ENCODE measurements at regions not wholly inside any gene's neighbourhood (a gene's known extent, or its start where the extent isn't known, plus 50 kb on each side); places are given as distances from the start of the nearest gene placed in this dataset.

- Mint-ChIP-seq H3K27ac (no peak overlapping the region), H3K36me3 (no peaks in the 10 kb centered on the region), H3K27me3 (no peaks in the 10 kb centered on the region), H3K4me1 (no peaks in the 10 kb centered on the region), H3K9me3 (peaks cover 0 to 6% (median 1%) of the 10 kb centered on the region in 7 donors), H3K4me3 (no peak overlapping the region)
- Histone ChIP-seq H3K36me3 (ENCODE audit: control insufficient read depth, insufficient read depth, low read length) (no peaks in the 10 kb centered on the region), H3K27me3 (ENCODE audit: control insufficient read depth, insufficient read depth, low read length) (no peaks in the 10 kb centered on the region), H3K4me1 (ENCODE audit: control insufficient read depth, insufficient read depth, low read length, poor library complexity, severe bottlenecking) (no peaks in the 10 kb centered on the region), H3K4me3 (ENCODE audit: low read depth, low read length) (no peak overlapping the region), H3K27ac (ENCODE audit: insufficient read depth, low read length, poor library complexity, severe bottlenecking) (no peak overlapping the region), H3K9me3 (ENCODE audit: control insufficient read depth in 2 of 2, low read length in 2 of 2) (no peaks in the 10 kb centered on the region)
- ATAC-seq (ENCODE audit: low read depth in 2 of 2) (no peak), DNase-seq (no peak)
Observed at GRCh38 chr6:95830859-95831557, 184.8 kb upstream of the FUT9 start.

DNA sequence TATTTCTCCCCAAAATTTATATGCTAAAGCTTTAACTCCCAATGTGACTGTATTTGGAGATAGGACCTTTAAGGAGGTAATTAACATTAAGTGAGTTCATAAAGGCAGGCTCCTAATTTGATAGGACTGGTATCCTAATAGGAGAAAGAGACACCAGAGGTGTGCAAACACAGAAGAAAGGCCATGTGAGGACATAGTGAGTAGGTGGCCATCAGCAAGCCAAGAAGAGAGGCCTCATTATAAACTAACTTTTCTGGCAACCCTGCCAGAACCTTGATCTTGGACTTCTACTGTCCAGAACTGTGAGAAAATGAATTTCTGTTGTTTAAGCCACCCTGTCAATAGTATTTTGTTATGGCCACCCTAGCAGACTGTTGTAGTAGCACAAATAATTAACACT, 177.9 kb upstream of the FUT9 start:
- peaks cover 5% of the 10 kb centered on the region for H3K27me3 Mint-ChIP-seq
- no peak for ATAC-seq (ENCODE audit: low read depth in 2 of 2)
- peaks cover 0 to 5% (median 0%) of the 10 kb centered on the region in 7 donors for H3K9me3 Mint-ChIP-seq

DNA sequence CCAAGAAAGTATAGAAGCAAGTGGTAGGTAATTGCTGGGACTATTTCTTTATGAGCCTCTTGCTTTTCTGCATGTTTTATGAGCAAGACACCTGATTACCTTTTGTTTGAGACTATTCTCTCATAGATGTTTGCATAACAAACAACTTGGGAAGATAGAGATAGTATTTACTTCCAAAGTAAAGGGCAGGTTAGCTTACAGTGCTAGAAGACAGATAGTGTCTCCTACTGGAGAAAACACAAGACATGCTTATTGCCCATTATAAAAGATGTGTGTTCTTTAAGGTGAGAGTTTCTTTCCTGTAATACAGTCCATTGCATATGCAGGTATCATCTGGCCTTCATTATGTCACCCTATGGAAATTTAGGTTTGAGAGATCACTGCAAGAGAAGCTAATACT, 174.2 kb upstream of the FUT9 start:
- H3K27me3 Mint-ChIP-seq: peaks cover 8% of the 10 kb centered on the region
- ATAC-seq (ENCODE audit: low read depth in 2 of 2) (no peak), DNase-seq (no peak)

More for the DNA sequence above, 177.9 kb upstream of the FUT9 start:
- DNase-seq: no peak
- no peaks in the 10 kb centered on the region for H3K9me3 ChIP-seq (ENCODE audit: control insufficient read depth in 2 of 2, low read length in 2 of 2)
- H3K4me1 ChIP-seq (ENCODE audit: control insufficient read depth, insufficient read depth, low read length, poor library complexity, severe bottlenecking): no peaks in the 10 kb centered on the region
- no peak overlapping the region for H3K4me3 ChIP-seq (ENCODE audit: low read depth, low read length)
- H3K4me1 Mint-ChIP-seq: no peaks in the 10 kb centered on the region
- H3K36me3 Mint-ChIP-seq: no peaks in the 10 kb centered on the region
- H3K27ac ChIP-seq (ENCODE audit: insufficient read depth, low read length, poor library complexity, severe bottlenecking): no peak overlapping the region
- no peak overlapping the region for H3K4me3 Mint-ChIP-seq
- H3K36me3 ChIP-seq (ENCODE audit: control insufficient read depth, insufficient read depth, low read length): no peaks in the 10 kb centered on the region
- H3K27ac Mint-ChIP-seq: no peak overlapping the region
- H3K27me3 ChIP-seq (ENCODE audit: control insufficient read depth, insufficient read depth, low read length): no peaks in the 10 kb centered on the region

DNA sequence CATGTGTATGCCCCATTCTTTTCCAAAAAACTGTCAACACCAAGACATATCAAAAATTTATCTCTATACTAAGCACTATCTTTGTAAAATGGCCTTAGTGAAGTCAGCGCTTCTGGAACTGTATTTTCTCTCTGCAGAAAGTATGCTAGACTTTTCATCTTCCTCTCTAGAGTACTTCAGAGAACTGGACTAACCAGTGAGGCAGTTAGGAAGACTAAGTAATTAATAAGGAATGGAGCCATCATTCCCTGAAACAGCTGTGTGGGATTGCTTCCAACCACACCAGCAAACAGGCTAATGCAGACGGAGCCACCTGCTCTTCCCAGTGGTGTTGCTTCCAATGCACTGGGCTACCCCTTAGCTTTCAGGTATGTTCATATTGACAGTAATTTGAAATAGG, 169.1 kb upstream of the FUT9 start:
- no peak overlapping the region for H3K27ac ChIP-seq (ENCODE audit: insufficient read depth, low read length, poor library complexity, severe bottlenecking)
- peaks cover 0 to 1% (median 0%) of the 10 kb centered on the region in 7 donors for H3K9me3 Mint-ChIP-seq
- H3K27me3 ChIP-seq (ENCODE audit: control insufficient read depth, insufficient read depth, low read length): no peaks in the 10 kb centered on the region
- no peak for DNase-seq
- peaks cover 4% of the 10 kb centered on the region for H3K27me3 Mint-ChIP-seq
- no peak overlapping the region for H3K4me3 Mint-ChIP-seq
- no peaks in the 10 kb centered on the region for H3K36me3 ChIP-seq (ENCODE audit: control insufficient read depth, insufficient read depth, low read length)
- H3K4me3 ChIP-seq (ENCODE audit: low read depth, low read length): no peak overlapping the region
- no peaks in the 10 kb centered on the region for H3K4me1 ChIP-seq (ENCODE audit: control insufficient read depth, insufficient read depth, low read length, poor library complexity, severe bottlenecking)
- H3K4me1 Mint-ChIP-seq: no peaks in the 10 kb centered on the region
- H3K27ac Mint-ChIP-seq: no peak overlapping the region
- H3K36me3 Mint-ChIP-seq: no peaks in the 10 kb centered on the region
- H3K9me3 ChIP-seq (ENCODE audit: control insufficient read depth in 2 of 2, low read length in 2 of 2): no peaks in the 10 kb centered on the region
- ATAC-seq (ENCODE audit: low read depth in 2 of 2): no peak

More for the DNA sequence above, 174.2 kb upstream of the FUT9 start:
- H3K27me3 ChIP-seq (ENCODE audit: control insufficient read depth, insufficient read depth, low read length): no peaks in the 10 kb centered on the region
- Mint-ChIP-seq H3K4me1 (no peaks in the 10 kb centered on the region), H3K27ac (no peak overlapping the region), H3K4me3 (no peak overlapping the region), H3K36me3 (no peaks in the 10 kb centered on the region), H3K9me3 (peaks cover 0 to 1% (median 0%) of the 10 kb centered on the region in 7 donors)
- H3K4me3 ChIP-seq (ENCODE audit: low read depth, low read length): no peak overlapping the region
- no peak overlapping the region for H3K27ac ChIP-seq (ENCODE audit: insufficient read depth, low read length, poor library complexity, severe bottlenecking)
- no peaks in the 10 kb centered on the region for H3K4me1 ChIP-seq (ENCODE audit: control insufficient read depth, insufficient read depth, low read length, poor library complexity, severe bottlenecking)
- H3K9me3 ChIP-seq (ENCODE audit: control insufficient read depth in 2 of 2, low read length in 2 of 2): no peaks in the 10 kb centered on the region
- no peaks in the 10 kb centered on the region for H3K36me3 ChIP-seq (ENCODE audit: control insufficient read depth, insufficient read depth, low read length)

DNA sequence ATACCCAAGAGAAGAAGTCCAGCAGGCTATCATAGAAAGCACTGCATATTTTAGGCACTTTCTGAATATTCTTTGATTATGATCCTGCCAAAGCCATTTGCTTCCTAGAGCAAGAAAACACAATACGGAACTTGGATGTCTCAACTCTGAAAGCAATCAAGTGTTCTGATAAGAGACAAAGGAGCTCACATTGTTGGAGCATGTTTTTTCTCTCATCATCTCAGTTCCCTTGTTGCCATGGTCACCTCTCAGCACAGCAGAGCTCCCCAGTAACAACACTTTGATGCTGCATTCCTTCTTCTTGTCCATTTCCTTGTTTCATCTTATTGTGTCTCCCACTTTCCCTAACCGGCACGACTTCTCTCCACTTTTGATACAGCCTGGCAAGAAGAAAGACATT, 168.7 kb upstream of the FUT9 start:
- Histone ChIP-seq H3K27me3 (ENCODE audit: control insufficient read depth, insufficient read depth, low read length) (no peaks in the 10 kb centered on the region), H3K36me3 (ENCODE audit: control insufficient read depth, insufficient read depth, low read length) (no peaks in the 10 kb centered on the region), H3K4me1 (ENCODE audit: control insufficient read depth, insufficient read depth, low read length, poor library complexity, severe bottlenecking) (no peaks in the 10 kb centered on the region), H3K4me3 (ENCODE audit: low read depth, low read length) (no peak overlapping the region), H3K9me3 (ENCODE audit: control insufficient read depth in 2 of 2, low read length in 2 of 2) (no peaks in the 10 kb centered on the region), H3K27ac (ENCODE audit: insufficient read depth, low read length, poor library complexity, severe bottlenecking) (no peak overlapping the region)
- no peak overlapping the region for H3K4me3 Mint-ChIP-seq
- peaks cover 4% of the 10 kb centered on the region for H3K27me3 Mint-ChIP-seq
- ATAC-seq (ENCODE audit: low read depth in 2 of 2) (no peak), DNase-seq (no peak)
- H3K27ac Mint-ChIP-seq: no peak overlapping the region
- H3K9me3 Mint-ChIP-seq: peaks cover 0 to 1% (median 0%) of the 10 kb centered on the region in 7 donors
- H3K36me3 Mint-ChIP-seq: no peaks in the 10 kb centered on the region
- H3K4me1 Mint-ChIP-seq: no peaks in the 10 kb centered on the region

DNA sequence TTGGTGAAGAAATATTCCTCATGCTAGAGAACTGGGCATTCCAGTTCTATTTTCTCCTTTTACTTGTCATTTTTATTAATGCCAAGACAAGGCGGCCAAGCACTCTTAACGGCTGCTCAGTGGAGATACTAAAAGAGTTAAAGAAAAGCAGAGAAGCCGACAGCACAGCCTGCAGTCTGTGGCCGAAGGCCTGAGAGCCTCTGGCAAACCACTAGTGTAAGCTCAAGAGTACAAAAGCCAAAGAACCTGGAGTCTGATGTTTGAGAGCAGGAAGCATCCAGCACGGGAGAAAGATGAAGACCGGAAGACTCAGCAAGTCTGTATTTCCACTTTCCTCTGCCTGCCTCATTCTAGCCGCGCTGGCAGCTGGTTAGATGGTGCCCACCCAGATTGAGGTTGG, 167.1 kb upstream of the FUT9 start:
- no peak for DNase-seq
- Histone ChIP-seq H3K27ac (ENCODE audit: insufficient read depth, low read length, poor library complexity, severe bottlenecking) (no peak overlapping the region), H3K9me3 (ENCODE audit: control insufficient read depth in 2 of 2, low read length in 2 of 2) (no peaks in the 10 kb centered on the region), H3K36me3 (ENCODE audit: control insufficient read depth, insufficient read depth, low read length) (no peaks in the 10 kb centered on the region), H3K27me3 (ENCODE audit: control insufficient read depth, insufficient read depth, low read length) (no peaks in the 10 kb centered on the region), H3K4me1 (ENCODE audit: control insufficient read depth, insufficient read depth, low read length, poor library complexity, severe bottlenecking) (no peaks in the 10 kb centered on the region), H3K4me3 (ENCODE audit: low read depth, low read length) (no peak overlapping the region)
- Mint-ChIP-seq H3K27ac (no peak overlapping the region), H3K4me3 (no peak overlapping the region), H3K9me3 (peaks cover 0 to 1% (median 0%) of the 10 kb centered on the region in 7 donors), H3K4me1 (no peaks in the 10 kb centered on the region), H3K36me3 (no peaks in the 10 kb centered on the region), H3K27me3 (peaks cover under 1% of the 10 kb centered on the region)
- ATAC-seq (ENCODE audit: low read depth in 2 of 2): no peak

DNA sequence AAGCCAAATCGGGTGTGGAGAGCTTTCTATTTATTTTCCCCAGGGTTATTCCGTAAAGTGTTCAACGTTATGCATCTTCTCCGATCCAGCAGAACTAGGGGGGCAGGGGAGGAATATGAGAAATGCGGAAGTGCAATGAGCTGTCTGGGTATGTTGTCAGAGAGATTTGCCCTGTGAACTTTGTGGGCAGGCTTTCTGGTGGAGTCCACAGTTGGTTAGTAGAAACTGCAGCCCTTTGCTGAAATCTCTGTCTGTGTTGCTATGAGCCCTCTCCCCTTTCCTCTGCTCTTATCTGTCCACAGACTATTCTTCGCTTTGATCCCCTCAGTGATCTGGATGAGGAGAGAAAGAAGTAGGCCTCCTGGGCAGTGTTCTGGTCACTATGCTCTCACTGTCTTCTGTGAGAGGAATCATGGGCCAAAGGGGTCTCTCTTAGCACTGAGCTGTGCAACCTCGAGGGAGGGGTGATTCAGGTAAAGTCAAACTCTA, 158.9 kb upstream of the FUT9 start:
- Mint-ChIP-seq H3K9me3 (peaks cover 0 to 16% (median 0%) of the 10 kb centered on the region in 7 donors), H3K36me3 (no peaks in the 10 kb centered on the region), H3K4me1 (no peaks in the 10 kb centered on the region), H3K4me3 (no peak overlapping the region), H3K27ac (no peak overlapping the region), H3K27me3 (peaks cover 3% of the 10 kb centered on the region)
- DNase-seq (no peak), ATAC-seq (ENCODE audit: low read depth in 2 of 2) (no peak)
- Histone ChIP-seq H3K4me3 (ENCODE audit: low read depth, low read length) (no peak overlapping the region), H3K27ac (ENCODE audit: insufficient read depth, low read length, poor library complexity, severe bottlenecking) (no peak overlapping the region), H3K9me3 (ENCODE audit: control insufficient read depth in 2 of 2, low read length in 2 of 2) (peaks cover 0 to 2% of the 10 kb centered on the region in 2 experiments), H3K27me3 (ENCODE audit: control insufficient read depth, insufficient read depth, low read length) (no peaks in the 10 kb centered on the region), H3K4me1 (ENCODE audit: control insufficient read depth, insufficient read depth, low read length, poor library complexity, severe bottlenecking) (no peaks in the 10 kb centered on the region), H3K36me3 (ENCODE audit: control insufficient read depth, insufficient read depth, low read length) (no peaks in the 10 kb centered on the region)

- H3K4me1 Mint-ChIP-seq: no peaks in the 10 kb centered on the region
- peaks cover 0 to 3% (median 0%) of the 10 kb centered on the region in 7 donors for H3K9me3 Mint-ChIP-seq
- H3K36me3 Mint-ChIP-seq: no peaks in the 10 kb centered on the region
- Histone ChIP-seq H3K9me3 (ENCODE audit: control insufficient read depth in 2 of 2, low read length in 2 of 2) (no peaks in the 10 kb centered on the region), H3K4me3 (ENCODE audit: low read depth, low read length) (no peak overlapping the region), H3K27me3 (ENCODE audit: control insufficient read depth, insufficient read depth, low read length) (no peaks in the 10 kb centered on the region), H3K4me1 (ENCODE audit: control insufficient read depth, insufficient read depth, low read length, poor library complexity, severe bottlenecking) (no peaks in the 10 kb centered on the region), H3K36me3 (ENCODE audit: control insufficient read depth, insufficient read depth, low read length) (no peaks in the 10 kb centered on the region), H3K27ac (ENCODE audit: insufficient read depth, low read length, poor library complexity, severe bottlenecking) (no peak overlapping the region)
- H3K4me3 Mint-ChIP-seq: no peak overlapping the region
- H3K27me3 Mint-ChIP-seq: peaks cover 4% of the 10 kb centered on the region
- no peak overlapping the region for H3K27ac Mint-ChIP-seq
- DNase-seq: no peak
- ATAC-seq (ENCODE audit: low read depth in 2 of 2): no peak
Observed at GRCh38 chr6:95865857-95866256, 149.9 kb upstream of the FUT9 start.
